ENCODE measurements at regions not wholly inside any gene's neighbourhood (a gene's known extent, or its start where the extent isn't known, plus 50 kb on each side); places are given as distances from the start of the nearest gene placed in this dataset.

- no peak for DNase-seq (ENCODE audit: extremely low read depth, low read depth)
- no peak for TF ChIP-seq CTCF (IDR thresholded peaks at IDR 0.05; ENCODE audit: low read depth, low read length)
Observed at GRCh38 chr2:419687-420317, 131.9 kb upstream of the ALKAL2 start.

- no peak for DNase-seq (ENCODE audit: extremely low read depth, low read depth)
- TF ChIP-seq CTCF (IDR thresholded peaks at IDR 0.05; ENCODE audit: low read depth, low read length), result no peak
Observed at GRCh38 chr2:417662-418061, 129.8 kb upstream of the ALKAL2 start.

- no peak for TF ChIP-seq CTCF (IDR thresholded peaks at IDR 0.05; ENCODE audit: low read depth, low read length)
- DNase-seq (ENCODE audit: extremely low read depth, low read depth), result no peak
Observed at GRCh38 chr2:417006-417405, 129.1 kb upstream of the ALKAL2 start.

- no peak for TF ChIP-seq CTCF (IDR thresholded peaks at IDR 0.05; ENCODE audit: low read depth, low read length)
- DNase-seq (ENCODE audit: extremely low read depth, low read depth), result no peak
Observed at GRCh38 chr2:415986-416610, 128.2 kb upstream of the ALKAL2 start.

GRCh38 chr2:409523-409922 lies 121.6 kb upstream of the ALKAL2 start:
- DNase-seq (ENCODE audit: extremely low read depth, low read depth), result no peak

GRCh38 chr2:407630-408029 lies 119.7 kb upstream of the ALKAL2 start:
- TF ChIP-seq CTCF (IDR thresholded peaks at IDR 0.05; ENCODE audit: low read depth, low read length), result no peak
- no peak for DNase-seq (ENCODE audit: extremely low read depth, low read depth)

More at GRCh38 chr2:409523-409922, 121.6 kb upstream of the ALKAL2 start:
- no peak for TF ChIP-seq CTCF (IDR thresholded peaks at IDR 0.05; ENCODE audit: low read depth, low read length)

GRCh38 chr2:406876-407275 lies 119.0 kb upstream of the ALKAL2 start:
- no peak for TF ChIP-seq CTCF (IDR thresholded peaks at IDR 0.05; ENCODE audit: low read depth, low read length)
- DNase-seq (ENCODE audit: extremely low read depth, low read depth), result no peak
